NB4 (cell line): ENCODE measurements at regions not wholly inside any gene's neighbourhood (a gene's known extent, or its start where the extent isn't known, plus 50 kb on each side); places are given as distances from the start of the nearest gene placed in this dataset.

Source experiments
- POLR2A ChIP-seq: IDR thresholded peaks from 2 replicates; pipeline ENCODE4 v1.6.1; 2011; ENCODE audit warnings: mild to moderate bottlenecking; ENCODE audit not compliant: insufficient read length; ENCODE audit errors: extremely low read depth
- TF ChIP-seq, protein P1 (sequence below): IDR thresholded peaks from one replicate; pipeline ENCODE4 v1.5.1; 2012; ENCODE audit warnings: low read depth, low read length

DNA sequence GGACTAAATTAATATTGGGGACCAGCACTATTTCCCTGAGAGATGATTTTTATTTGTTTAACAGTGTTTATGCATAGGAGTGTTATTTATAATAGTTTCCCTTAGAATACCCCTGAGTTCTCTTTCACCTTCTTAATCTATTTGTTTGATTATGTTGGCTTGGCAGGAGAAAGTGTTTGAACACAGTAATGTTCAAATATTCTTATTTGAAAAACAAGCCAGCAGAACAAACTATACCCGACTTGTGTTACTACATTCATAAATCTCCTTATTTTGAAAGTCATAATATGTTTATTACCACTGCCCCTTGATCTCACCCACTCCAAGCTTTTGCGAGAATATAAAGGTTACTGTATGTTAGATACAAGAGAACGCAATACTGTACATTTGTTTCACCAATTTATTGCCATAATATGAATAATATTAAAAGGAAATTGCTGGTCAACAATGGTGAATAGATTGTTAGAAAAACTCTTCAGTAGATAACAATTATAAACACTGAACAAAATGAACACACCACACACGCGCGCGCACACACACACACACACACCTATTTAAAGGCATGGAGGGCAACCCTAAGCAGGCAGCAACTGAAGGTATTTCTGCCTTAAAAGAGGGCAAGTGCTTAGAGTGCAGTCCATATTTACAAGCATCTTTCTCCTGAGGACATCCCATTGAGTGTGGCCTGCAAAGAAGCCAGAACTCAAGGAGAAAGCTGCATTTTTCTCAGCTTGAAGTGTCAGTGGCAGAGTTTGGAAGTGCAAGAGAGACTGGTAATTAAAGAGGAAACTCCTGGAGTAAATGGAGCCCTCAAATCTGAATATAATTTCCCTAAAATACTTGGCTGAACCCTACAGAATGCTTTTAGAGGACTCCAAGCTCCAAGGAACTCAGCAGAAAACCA, 279.4 kb upstream of the MAN1A1 start:
- TF ChIP-seq, protein P1, sequence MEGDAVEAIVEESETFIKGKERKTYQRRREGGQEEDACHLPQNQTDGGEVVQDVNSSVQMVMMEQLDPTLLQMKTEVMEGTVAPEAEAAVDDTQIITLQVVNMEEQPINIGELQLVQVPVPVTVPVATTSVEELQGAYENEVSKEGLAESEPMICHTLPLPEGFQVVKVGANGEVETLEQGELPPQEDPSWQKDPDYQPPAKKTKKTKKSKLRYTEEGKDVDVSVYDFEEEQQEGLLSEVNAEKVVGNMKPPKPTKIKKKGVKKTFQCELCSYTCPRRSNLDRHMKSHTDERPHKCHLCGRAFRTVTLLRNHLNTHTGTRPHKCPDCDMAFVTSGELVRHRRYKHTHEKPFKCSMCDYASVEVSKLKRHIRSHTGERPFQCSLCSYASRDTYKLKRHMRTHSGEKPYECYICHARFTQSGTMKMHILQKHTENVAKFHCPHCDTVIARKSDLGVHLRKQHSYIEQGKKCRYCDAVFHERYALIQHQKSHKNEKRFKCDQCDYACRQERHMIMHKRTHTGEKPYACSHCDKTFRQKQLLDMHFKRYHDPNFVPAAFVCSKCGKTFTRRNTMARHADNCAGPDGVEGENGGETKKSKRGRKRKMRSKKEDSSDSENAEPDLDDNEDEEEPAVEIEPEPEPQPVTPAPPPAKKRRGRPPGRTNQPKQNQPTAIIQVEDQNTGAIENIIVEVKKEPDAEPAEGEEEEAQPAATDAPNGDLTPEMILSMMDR: no peak
- no peak for TF ChIP-seq POLR2A
